ENCODE measurements at regions not wholly inside any gene's neighbourhood (a gene's known extent, or its start where the extent isn't known, plus 50 kb on each side); places are given as distances from the start of the nearest gene placed in this dataset.

DNA sequence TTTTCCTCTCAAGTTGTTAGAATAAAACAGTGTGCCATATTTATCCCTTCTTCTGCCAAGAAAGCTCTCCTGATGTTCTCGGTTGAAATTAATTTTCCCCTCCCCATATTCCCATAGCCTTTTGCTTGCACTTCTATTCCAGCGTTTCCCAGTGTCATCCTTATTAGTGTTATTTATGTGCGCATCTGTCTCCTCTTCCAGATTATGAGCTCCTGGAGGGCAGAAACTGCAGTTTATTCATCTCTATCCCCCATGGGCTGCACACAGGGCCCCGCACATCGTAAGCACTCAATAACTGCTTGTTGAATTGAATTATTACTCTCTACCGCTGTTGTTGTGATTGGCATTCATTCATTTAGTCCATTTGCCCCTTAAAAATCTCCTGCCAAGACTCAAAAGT, 149.4 kb downstream of the SOX3 start:
- WGBS, 4 donors: 34 to 51% (median 48%) methylated on average over 6 of the region's 6 CpGs
- H3K27ac ChIP-seq: no peak overlapping the region

DNA sequence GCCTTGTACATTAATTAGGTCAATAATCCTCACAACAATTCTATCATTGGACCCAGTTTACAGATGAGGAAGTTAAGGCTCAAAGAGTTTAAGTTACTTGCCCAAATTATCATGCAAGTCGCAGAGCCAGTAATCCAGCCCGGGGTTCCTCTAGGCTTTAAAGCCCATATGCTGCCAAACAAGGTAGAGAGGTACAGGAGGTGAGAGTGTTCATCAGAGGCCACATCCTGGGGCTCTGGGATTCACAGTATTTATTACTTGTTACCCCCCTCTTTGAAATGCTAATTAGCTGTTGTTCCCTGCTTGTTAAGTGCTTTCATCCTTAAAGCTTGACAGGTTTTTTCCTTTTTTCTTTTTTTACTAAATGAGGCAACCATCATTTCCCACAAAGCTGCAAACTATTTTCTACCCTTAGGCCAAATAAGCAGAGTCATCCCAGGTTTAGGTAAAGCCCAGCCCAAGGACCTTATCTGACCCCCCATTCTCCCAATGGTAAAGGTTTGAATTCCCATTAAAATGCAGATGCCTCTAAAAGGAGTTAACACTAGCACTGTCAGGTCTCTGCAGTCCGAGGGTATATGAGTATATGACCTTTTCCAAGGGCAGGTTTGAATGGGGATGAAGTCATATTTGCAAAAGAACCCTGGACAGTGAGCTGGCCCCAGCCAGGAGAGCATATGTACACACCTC, 150.3 kb downstream of the SOX3 start:
- Histone ChIP-seq H3K4me1 (replicated peaks in 1 of 2) (no peaks in the 10 kb centered on the region), H3K9me3 (replicated peaks in 1 of 3) (no peaks in the 10 kb centered on the region), H3K36me3 (replicated peaks in 1 of 2) (no peaks in the 10 kb centered on the region), H3K27ac (no peak overlapping the region), H3K4me3 (no peak overlapping the region), H3K27me3 (no peaks in the 10 kb centered on the region)
- intact Hi-C loops (cut with DNase I): no loop called here
- 22 to 44% (median 26%) methylated on average over 2 to 3 of the region's 3 CpGs for WGBS, 4 donors
- TF ChIP-seq, protein P1, sequence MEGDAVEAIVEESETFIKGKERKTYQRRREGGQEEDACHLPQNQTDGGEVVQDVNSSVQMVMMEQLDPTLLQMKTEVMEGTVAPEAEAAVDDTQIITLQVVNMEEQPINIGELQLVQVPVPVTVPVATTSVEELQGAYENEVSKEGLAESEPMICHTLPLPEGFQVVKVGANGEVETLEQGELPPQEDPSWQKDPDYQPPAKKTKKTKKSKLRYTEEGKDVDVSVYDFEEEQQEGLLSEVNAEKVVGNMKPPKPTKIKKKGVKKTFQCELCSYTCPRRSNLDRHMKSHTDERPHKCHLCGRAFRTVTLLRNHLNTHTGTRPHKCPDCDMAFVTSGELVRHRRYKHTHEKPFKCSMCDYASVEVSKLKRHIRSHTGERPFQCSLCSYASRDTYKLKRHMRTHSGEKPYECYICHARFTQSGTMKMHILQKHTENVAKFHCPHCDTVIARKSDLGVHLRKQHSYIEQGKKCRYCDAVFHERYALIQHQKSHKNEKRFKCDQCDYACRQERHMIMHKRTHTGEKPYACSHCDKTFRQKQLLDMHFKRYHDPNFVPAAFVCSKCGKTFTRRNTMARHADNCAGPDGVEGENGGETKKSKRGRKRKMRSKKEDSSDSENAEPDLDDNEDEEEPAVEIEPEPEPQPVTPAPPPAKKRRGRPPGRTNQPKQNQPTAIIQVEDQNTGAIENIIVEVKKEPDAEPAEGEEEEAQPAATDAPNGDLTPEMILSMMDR (IDR thresholded peaks at IDR 0.05): no peak
- no peak for TF ChIP-seq POLR2A (IDR thresholded peaks at IDR 0.05)
- no peak for DNase-seq

More for the DNA sequence above, 149.4 kb downstream of the SOX3 start:
- no peaks in the 10 kb centered on the region for H3K27me3 ChIP-seq
- no peak for DNase-seq
- no peaks in the 10 kb centered on the region for H3K36me3 ChIP-seq (replicated peaks in 1 of 2)
- no peak overlapping the region for H3K4me3 ChIP-seq
- no peaks in the 10 kb centered on the region for H3K9me3 ChIP-seq (replicated peaks in 1 of 3)
- intact Hi-C loops (cut with DNase I): no loop called here
- TF ChIP-seq, protein P1 (IDR thresholded peaks at IDR 0.05): no peak
- TF ChIP-seq POLR2A (IDR thresholded peaks at IDR 0.05): no peak
- no peaks in the 10 kb centered on the region for H3K4me1 ChIP-seq (replicated peaks in 1 of 2)

GRCh38 chrX:140346729-140347128, 158.1 kb downstream of the SOX3 start:
- no peaks in the 10 kb centered on the region for H3K36me3 ChIP-seq (replicated peaks in 1 of 2)
- H3K4me1 ChIP-seq (replicated peaks in 1 of 2): no peaks in the 10 kb centered on the region
- no peak for DNase-seq
- WGBS, 4 donors: 21 to 38% (median 29%) methylated on average over 1 of the region's 1 CpG; no CpG with 5 or more reads in 1 of the 4 donors
- TF ChIP-seq POLR2A (IDR thresholded peaks at IDR 0.05): no peak
- TF ChIP-seq, protein P1 (IDR thresholded peaks at IDR 0.05): no peak
- no peaks in the 10 kb centered on the region for H3K9me3 ChIP-seq (replicated peaks in 1 of 3)
- H3K27ac ChIP-seq: no peak overlapping the region
- H3K4me3 ChIP-seq: no peak overlapping the region
- intact Hi-C loops (cut with DNase I): no loop called here
- peaks cover 7% of the 10 kb centered on the region for H3K27me3 ChIP-seq

DNA sequence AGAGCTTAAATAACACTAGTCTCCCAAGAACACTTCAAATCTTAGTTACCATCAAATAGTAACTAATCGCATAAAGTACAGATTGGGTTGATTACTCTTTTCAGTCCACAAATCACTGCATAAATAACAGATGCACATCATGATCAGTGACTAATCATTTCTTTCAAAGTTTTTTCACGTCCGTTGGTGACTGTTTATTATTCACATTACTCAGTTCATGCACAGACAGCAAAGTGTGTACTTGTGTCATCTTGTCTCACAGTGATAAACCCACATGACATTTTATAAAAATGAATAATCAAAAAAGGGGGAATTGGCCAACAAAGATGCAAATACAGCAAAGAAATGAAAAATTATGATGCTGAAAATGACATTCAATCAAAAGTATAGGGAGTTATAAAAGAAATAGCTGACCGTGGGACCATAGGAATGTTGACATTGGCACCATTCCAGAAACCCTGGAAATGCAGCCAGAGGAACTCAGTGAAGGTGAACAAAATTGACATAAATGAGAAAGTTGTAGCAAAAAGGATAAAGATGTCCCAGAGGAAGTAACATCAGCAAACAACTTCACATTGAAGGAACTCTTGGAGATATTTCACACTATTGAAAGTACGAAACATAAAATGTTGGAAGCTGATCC, 161.5 kb downstream of the SOX3 start:
- TF ChIP-seq POLR2A (IDR thresholded peaks at IDR 0.05): no peak
- TF ChIP-seq, protein P1 (IDR thresholded peaks at IDR 0.05): no peak
- no peak for DNase-seq
- 38 to 45% (median 42%) methylated on average over 5 of the region's 5 CpGs for WGBS, 4 donors
- intact Hi-C loops (cut with DNase I): no loop called here
- no peak overlapping the region for H3K4me3 ChIP-seq
- no peaks in the 10 kb centered on the region for H3K27me3 ChIP-seq
- H3K27ac ChIP-seq: no peak overlapping the region
- no peaks in the 10 kb centered on the region for H3K36me3 ChIP-seq (replicated peaks in 1 of 2)
- no peaks in the 10 kb centered on the region for H3K9me3 ChIP-seq (replicated peaks in 1 of 3)
- H3K4me1 ChIP-seq (replicated peaks in 1 of 2): no peaks in the 10 kb centered on the region

Measured in adrenal gland (tissue), 9 donors.